Lung microvascular endothelial cell (primary cell): ENCODE measurements at regions not wholly inside any gene's neighbourhood (a gene's known extent, or its start where the extent isn't known, plus 50 kb on each side); places are given as distances from the start of the nearest gene placed in this dataset.
"Not testable (repeated sequence)": the region's sequence is repeated elsewhere in the genome, so short reads cannot be mapped to it uniquely, and the experiment has no call there.

ENCODE experiments used
- DNase-seq, 2 donors: peaks; one replicate each; pipeline versions ENCODE4 v3.0.0 to v3.0.0-alpha.2; 2010; ENCODE audit warnings: low read depth in 2 of 2

GRCh38 chr4:27121830-27122229 is 261.2 kb downstream of the STIM2 start:
- no peak for DNase-seq

GRCh38 chr4:27123123-27123768 is 262.6 kb downstream of the STIM2 start:
- no peak for DNase-seq

- no peak for DNase-seq
These were observed 263.1 kb downstream of the STIM2 start for GRCh38 chr4:27123769-27124124.

GRCh38 chr4:27126895-27127294 is 266.3 kb downstream of the STIM2 start:
- DNase-seq, result not testable (repeated sequence)

GRCh38 chr4:27128443-27128842 is 267.8 kb downstream of the STIM2 start:
- DNase-seq, result no peak

GRCh38 chr4:27129871-27130366 is 269.3 kb downstream of the STIM2 start:
- DNase-seq, result no peak

- no peak for DNase-seq
These were observed 271.9 kb downstream of the STIM2 start for GRCh38 chr4:27132497-27132896.

- no peak for DNase-seq
These were observed 279.8 kb downstream of the STIM2 start for GRCh38 chr4:27140486-27140885.

- DNase-seq, result no peak
These were observed 280.9 kb downstream of the STIM2 start for GRCh38 chr4:27141530-27141929.

GRCh38 chr4:27142841-27143240 is 282.2 kb downstream of the STIM2 start:
- no peak for DNase-seq

GRCh38 chr4:27145597-27145996 is 285.0 kb downstream of the STIM2 start:
- no peak for DNase-seq

- DNase-seq, result no peak
These were observed 287.7 kb downstream of the STIM2 start for GRCh38 chr4:27148211-27148895.

GRCh38 chr4:27149541-27150212 is 289.0 kb downstream of the STIM2 start:
- DNase-seq, result no peak

GRCh38 chr4:27152703-27153102 is 292.1 kb downstream of the STIM2 start:
- no peak for DNase-seq

- no peak for DNase-seq
These were observed 294.1 kb downstream of the STIM2 start for GRCh38 chr4:27154706-27155105.

GRCh38 chr4:27161191-27161590 is 300.6 kb downstream of the STIM2 start:
- DNase-seq, result no peak

- DNase-seq, result no peak
These were observed 308.1 kb downstream of the STIM2 start for GRCh38 chr4:27168783-27169182.

GRCh38 chr4:27173280-27173679 is 312.6 kb downstream of the STIM2 start:
- no peak for DNase-seq

GRCh38 chr4:27176400-27176799 is 315.8 kb downstream of the STIM2 start:
- no peak for DNase-seq

GRCh38 chr4:27176881-27177280 is 316.2 kb downstream of the STIM2 start:
- DNase-seq, result no peak

GRCh38 chr4:27178061-27178460 is 317.4 kb downstream of the STIM2 start:
- no peak for DNase-seq

- no peak for DNase-seq
These were observed 321.1 kb downstream of the STIM2 start for GRCh38 chr4:27181693-27182092.

- no peak for DNase-seq
These were observed 321.6 kb downstream of the STIM2 start for GRCh38 chr4:27182211-27182610.
